ENCODE measurements at regions not wholly inside any gene's neighbourhood (a gene's known extent, or its start where the extent isn't known, plus 50 kb on each side); places are given as distances from the start of the nearest gene placed in this dataset.
A peak's percentile ranks its signal among the peaks of the same experiment; 100 is the strongest.

DNA sequence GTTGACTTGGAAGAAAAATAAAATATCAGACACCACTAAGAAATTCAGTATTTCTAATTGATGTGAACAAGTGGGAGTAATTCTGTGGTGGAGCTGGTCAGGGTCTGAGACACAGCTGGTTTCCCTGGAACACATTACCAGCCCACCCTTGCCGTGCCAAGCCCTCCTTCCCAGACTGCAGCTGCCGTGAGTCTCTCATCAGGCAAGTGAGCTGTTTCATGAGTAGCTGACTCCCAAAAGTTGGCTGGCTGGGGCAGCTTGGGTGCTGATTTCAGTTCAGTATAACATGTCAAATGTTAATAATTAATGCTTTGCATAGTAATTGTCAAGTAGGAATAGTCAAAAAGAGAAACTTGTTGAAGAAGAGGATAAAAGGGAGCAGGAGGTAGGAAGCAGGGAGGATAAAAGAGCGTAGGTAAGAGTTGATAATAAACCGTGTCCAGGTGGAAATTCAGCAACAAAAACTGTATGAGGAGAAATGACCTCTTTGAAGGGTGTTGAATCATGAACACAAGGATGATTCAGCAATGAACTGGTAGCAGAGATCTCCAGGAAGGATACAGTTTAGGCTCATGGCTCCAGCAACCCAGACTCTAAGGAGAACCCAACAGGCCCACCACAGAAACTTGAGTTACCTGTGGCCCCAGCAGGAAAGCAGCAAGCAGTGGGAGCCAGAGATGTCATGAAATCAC, 110.9 kb upstream of the SSTR4 start:
- peak overlapping the region; percentile 57; the same call in 2 of the 3 replicates for H3K27ac ChIP-seq (ENCODE audit: extremely low read depth, low read depth, low read length)
- peaks cover 6 to 64% of the 10 kb centered on the region in 2 experiments; a peak in 4 of 5 replicates for H3K4me1 ChIP-seq (replicated peaks in 1 of 2; ENCODE audit: control insufficient read depth in 2 of 2, insufficient read depth in 2 of 2, low read length in 2 of 2)
- no peaks in the 10 kb centered on the region for H3K79me2 ChIP-seq (ENCODE audit: control insufficient read depth, insufficient read depth, low read length)
- FAIRE-seq (peak; percentile 80), ATAC-seq (peak; percentile 69), DNase-seq (ENCODE audit: extremely low read depth in 1 of 4, low spot score in 3 of 4) (peak; percentile 27 to 43 (median 36))
- intact Hi-C loops (cut with micrococcal nuclease), result no loop called here
- H3K27me3 ChIP-seq (ENCODE audit: control insufficient read depth in 2 of 2, insufficient read depth in 2 of 2, low read length in 2 of 2), result no peaks in the 10 kb centered on the region
- H3K4me3 ChIP-seq, result no peak overlapping the region
- H3K36me3 ChIP-seq (ENCODE audit: control insufficient read depth, insufficient read depth, low read length), result no peaks in the 10 kb centered on the region
- H3K9ac ChIP-seq (ENCODE audit: insufficient read depth in 1 of 2, low read depth in 2 of 2, low read length in 2 of 2), result peak overlapping the region; percentile 35 to 64; a peak in 2 of 4 replicates
- peak overlapping the region; percentile 64 for H2AFZ ChIP-seq (ENCODE audit: low read depth, low read length)
- H3K4me2 ChIP-seq (ENCODE audit: insufficient read depth, low read length), result peak overlapping the region; percentile 49
- no peaks in the 10 kb centered on the region for H4K20me1 ChIP-seq (replicated peaks; ENCODE audit: control insufficient read depth, insufficient read depth, low read length)
- H3K9me3 ChIP-seq (replicated peaks; ENCODE audit: control insufficient read depth, insufficient read depth, low read depth, low read length), result no peaks in the 10 kb centered on the region
- 12% methylated on average over 4 of the region's 4 CpGs for WGBS (ENCODE audit: insufficient coverage, low coverage, missing lambda C conversion rate)
- CTCF ChIA-PET (ENCODE audit: low intra/inter-chr PET ratio), result no interaction called here
- no TSS peak for BruUV-seq (replicated peaks)
- no peaks in the 10 kb centered on the region for H3K9me1 ChIP-seq (ENCODE audit: control insufficient read depth, insufficient read depth, low read length)
- POLR2A ChIA-PET, result interaction anchor here (0.6 to 1.1 kb wide), 3 partner anchors 9 to 14 kb away, joined by 3 read pairs; no protein-coding TSS in a partner anchor
- in situ Hi-C loops (cut with MboI), result no loop called here
- TF ChIP-seq ZNF408 (CRISPR knock-in tag; IDR thresholded peaks at IDR 0.05; ENCODE audit: low read depth) (no peak), ZZZ3 (IDR thresholded peaks at IDR 0.05) (no peak), MEF2A (IDR thresholded peaks at IDR 0.05; ENCODE audit: control insufficient read depth, low read depth, low read length) (no peak), JUND (IDR thresholded peaks at IDR 0.05; ENCODE audit: borderline replicate concordance, low read depth, low read length) (peak; percentile 68), JUND (tag; IDR thresholded peaks at IDR 0.05; ENCODE audit: borderline replicate concordance, low read depth, low read length) (0 out of 3 replicates have a peak, but pooled peaks have one; percentile 28), HLTF (IDR thresholded peaks at IDR 0.05) (no peak), GATAD2A (IDR thresholded peaks at IDR 0.05) (0 out of 2 replicates have a peak, but pooled peaks have one; percentile 39), ZC3H4 (CRISPR knock-in tag; IDR thresholded peaks at IDR 0.05; ENCODE audit: borderline replicate concordance) (no peak), ARID1B (IDR thresholded peaks at IDR 0.05) (peak; percentile 52), SMC3 (conservative IDR thresholded peaks at IDR 0.05; ENCODE audit: insufficient read depth, low read depth, low read length) (no peak), ZNF143 (CRISPR knock-in tag; IDR thresholded peaks at IDR 0.05) (no peak), MED1 (CRISPR knock-in tag; IDR thresholded peaks at IDR 0.05; ENCODE audit: borderline replicate concordance) (no peak), BCL6 (CRISPR knock-in tag; IDR thresholded peaks at IDR 0.05) (no peak), MBD2 (IDR thresholded peaks at IDR 0.05; ENCODE audit: borderline replicate concordance, low read depth) (no peak), E2F3 (CRISPR knock-in tag; IDR thresholded peaks at IDR 0.05) (no peak), HDAC8 (tag; IDR thresholded peaks at IDR 0.05) (no peak), EZH2 (IDR thresholded peaks at IDR 0.05; ENCODE audit: borderline replicate concordance, low read depth, low read length) (no peak)
- TF ChIP-seq, protein P1, sequence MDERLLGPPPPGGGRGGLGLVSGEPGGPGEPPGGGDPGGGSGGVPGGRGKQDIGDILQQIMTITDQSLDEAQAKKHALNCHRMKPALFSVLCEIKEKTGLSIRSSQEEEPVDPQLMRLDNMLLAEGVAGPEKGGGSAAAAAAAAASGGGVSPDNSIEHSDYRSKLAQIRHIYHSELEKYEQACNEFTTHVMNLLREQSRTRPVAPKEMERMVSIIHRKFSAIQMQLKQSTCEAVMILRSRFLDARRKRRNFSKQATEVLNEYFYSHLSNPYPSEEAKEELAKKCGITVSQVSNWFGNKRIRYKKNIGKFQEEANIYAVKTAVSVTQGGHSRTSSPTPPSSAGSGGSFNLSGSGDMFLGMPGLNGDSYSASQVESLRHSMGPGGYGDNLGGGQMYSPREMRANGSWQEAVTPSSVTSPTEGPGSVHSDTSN (CRISPR knock-in tag; IDR thresholded peaks at IDR 0.05; ENCODE audit: low read depth), result no peak
- TF ChIP-seq, protein P1 (tag; conservative IDR thresholded peaks at IDR 0.05; ENCODE audit: low read depth), result 0 out of 2 replicates have a peak, but pooled peaks have one; percentile 24
- TF ChIP-seq, protein P2, sequence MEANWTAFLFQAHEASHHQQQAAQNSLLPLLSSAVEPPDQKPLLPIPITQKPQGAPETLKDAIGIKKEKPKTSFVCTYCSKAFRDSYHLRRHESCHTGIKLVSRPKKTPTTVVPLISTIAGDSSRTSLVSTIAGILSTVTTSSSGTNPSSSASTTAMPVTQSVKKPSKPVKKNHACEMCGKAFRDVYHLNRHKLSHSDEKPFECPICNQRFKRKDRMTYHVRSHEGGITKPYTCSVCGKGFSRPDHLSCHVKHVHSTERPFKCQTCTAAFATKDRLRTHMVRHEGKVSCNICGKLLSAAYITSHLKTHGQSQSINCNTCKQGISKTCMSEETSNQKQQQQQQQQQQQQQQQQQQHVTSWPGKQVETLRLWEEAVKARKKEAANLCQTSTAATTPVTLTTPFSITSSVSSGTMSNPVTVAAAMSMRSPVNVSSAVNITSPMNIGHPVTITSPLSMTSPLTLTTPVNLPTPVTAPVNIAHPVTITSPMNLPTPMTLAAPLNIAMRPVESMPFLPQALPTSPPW (CRISPR knock-in tag; IDR thresholded peaks at IDR 0.05), result no peak

Measured in K562 (cell line).